SK-N-SH treated with all-trans-retinoic acid at 6 μM for 48 hours (cell line): ENCODE measurements at regions not wholly inside any gene's neighbourhood (a gene's known extent, or its start where the extent isn't known, plus 50 kb on each side); places are given as distances from the start of the nearest gene placed in this dataset.

Source experiments
- ATAC-seq: fragments of 200-7000 bp; cut with Tn5 transposase; 3 replicates; pipeline ENCODE4 v1.9.1; 2020; ENCODE audit warnings: mild to moderate bottlenecking, moderate library complexity
- ARNTL ChIP-seq: fragments of 450-650 bp; formaldehyde crosslinking; IDR thresholded peaks from 2 replicates; pipeline ENCODE4 v1.5.0; 2020; ENCODE audit warnings: low read depth, mild to moderate bottlenecking, moderate library complexity, borderline replicate concordance
- BACH2 ChIP-seq: fragments of 250-450 bp; sonication (Bioruptor Pico); IDR thresholded peaks from 2 replicates; pipeline ENCODE4 v1.9.0; 2021; ENCODE audit warnings: mild to moderate bottlenecking, borderline replicate concordance
- CREB5 ChIP-seq: fragments of 250-450 bp; sonication (Bioruptor Pico); IDR thresholded peaks from 2 replicates; pipeline ENCODE4 v1.5.1; 2020; ENCODE audit warnings: low read depth, mild to moderate bottlenecking, moderate library complexity
- CSDC2 ChIP-seq: fragments of 250-450 bp; sonication (Bioruptor Pico); IDR thresholded peaks from 2 replicates; pipeline ENCODE4 v1.5.0; 2020; ENCODE audit warnings: mild to moderate bottlenecking, moderate library complexity
- CSRNP3 ChIP-seq: fragments of 250-450 bp; sonication (Bioruptor Pico); IDR thresholded peaks from 2 replicates; pipeline ENCODE4 v1.5.1; 2021; ENCODE audit warnings: mild to moderate bottlenecking, moderate library complexity
- ESRRG ChIP-seq: fragments of 250-450 bp; sonication (Bioruptor Pico); IDR thresholded peaks from 2 replicates; pipeline ENCODE4 v1.6.1; 2021; ENCODE audit warnings: mild to moderate bottlenecking
- GLIS3 ChIP-seq: fragments of 250-450 bp; sonication (Bioruptor Pico); IDR thresholded peaks from 2 replicates; pipeline ENCODE4 v1.5.0; 2020; ENCODE audit warnings: mild to moderate bottlenecking, moderate library complexity
- ISL1 ChIP-seq: fragments of 250-450 bp; sonication (Bioruptor Pico); IDR thresholded peaks from 2 replicates; pipeline ENCODE4 v2.1.2; 2022; ENCODE audit warnings: mild to moderate bottlenecking, moderate library complexity
- PATZ1 ChIP-seq: fragments of 250-450 bp; sonication (Bioruptor Pico); IDR thresholded peaks from 2 replicates; pipeline ENCODE4 v1.8.0; 2020; ENCODE audit warnings: mild to moderate bottlenecking, moderate library complexity, borderline replicate concordance
- PPARA ChIP-seq: fragments of 250-450 bp; sonication (Bioruptor Pico); IDR thresholded peaks from 2 replicates; pipeline ENCODE4 v1.5.0; 2020; ENCODE audit warnings: mild to moderate bottlenecking, borderline replicate concordance
- RARB ChIP-seq: fragments of 250-450 bp; sonication (Bioruptor Pico); IDR thresholded peaks from 2 replicates; pipeline ENCODE4 v1.8.0; 2021; ENCODE audit warnings: mild to moderate bottlenecking, moderate library complexity
- SNAI2 ChIP-seq: fragments of 250-450 bp; sonication (Bioruptor Pico); IDR thresholded peaks from 2 replicates; pipeline ENCODE4 v1.5.0; 2020; ENCODE audit warnings: mild to moderate bottlenecking, moderate library complexity
- TCF4 ChIP-seq: fragments of 250-450 bp; sonication (Bioruptor Pico); IDR thresholded peaks from 2 replicates; pipeline ENCODE4 v1.8.0; 2021; ENCODE audit warnings: mild to moderate bottlenecking, moderate library complexity, borderline replicate concordance
- TOX ChIP-seq: fragments of 250-450 bp; sonication (Bioruptor Pico); IDR thresholded peaks from 2 replicates; pipeline ENCODE4 v1.8.0; 2021; ENCODE audit warnings: mild to moderate bottlenecking, moderate library complexity, borderline replicate concordance
- ZC3H10 ChIP-seq: fragments of 250-450 bp; sonication (Bioruptor Pico); IDR thresholded peaks from 2 replicates; pipeline ENCODE4 v1.5.1; 2021; ENCODE audit warnings: mild to moderate bottlenecking, moderate library complexity
- ZFP3 ChIP-seq: fragments of 250-450 bp; sonication (Bioruptor Pico); IDR thresholded peaks from 2 replicates; pipeline ENCODE4 v1.5.0; 2020; ENCODE audit warnings: mild to moderate bottlenecking, moderate library complexity
- ZFP30 ChIP-seq: fragments of 450-650 bp; formaldehyde crosslinking; IDR thresholded peaks from 2 replicates; pipeline ENCODE4 v1.5.0; 2022; ENCODE audit warnings: mild to moderate bottlenecking, moderate library complexity
- ZNF565 ChIP-seq: fragments of 450-650 bp; formaldehyde crosslinking; conservative IDR thresholded peaks from 2 replicates; pipeline ENCODE4 v1.5.0; 2020; ENCODE audit warnings: low read depth, mild to moderate bottlenecking, moderate library complexity
- ZNF70 ChIP-seq: fragments of 450-650 bp; formaldehyde crosslinking; IDR thresholded peaks from 2 replicates; pipeline ENCODE4 v1.5.0; 2020; ENCODE audit warnings: mild to moderate bottlenecking, moderate library complexity
- ZNF8 ChIP-seq: fragments of 450-650 bp; formaldehyde crosslinking; IDR thresholded peaks from 2 replicates; pipeline ENCODE4 v1.5.0; 2020; ENCODE audit warnings: mild to moderate bottlenecking, moderate library complexity

GRCh38 chr12:77485961-77486854 is 344.5 kb upstream of the NAV3 start:
- TF ChIP-seq GLIS3 (CRISPR knock-in tag), result no peak
- no peak for TF ChIP-seq ARNTL (CRISPR knock-in tag)
- TF ChIP-seq PPARA (CRISPR knock-in tag), result no peak
- no peak for TF ChIP-seq CREB5 (CRISPR knock-in tag)
- TF ChIP-seq BACH2 (CRISPR knock-in tag), result no peak
- TF ChIP-seq TOX (CRISPR knock-in tag), result no peak
- TF ChIP-seq ZFP30 (CRISPR knock-in tag), result no peak
- no peak for TF ChIP-seq CSRNP3 (CRISPR knock-in tag)
- no peak for TF ChIP-seq ISL1 (CRISPR knock-in tag)
- no peak for TF ChIP-seq ZNF565 (CRISPR knock-in tag)
- TF ChIP-seq ZFP3 (CRISPR knock-in tag), result no peak
- no peak for TF ChIP-seq PATZ1 (CRISPR knock-in tag)
- no peak for TF ChIP-seq RARB (CRISPR knock-in tag)
- no peak for TF ChIP-seq CSDC2 (CRISPR knock-in tag)
- TF ChIP-seq ZNF70 (CRISPR knock-in tag), result no peak
- ATAC-seq, result no peak

GRCh38 chr12:77481687-77482086 is 349.0 kb upstream of the NAV3 start:
- TF ChIP-seq BACH2 (CRISPR knock-in tag) (no peak), PPARA (CRISPR knock-in tag) (no peak)
- ATAC-seq, result no peak

- ATAC-seq, result no peak
- TF ChIP-seq TCF4 (CRISPR knock-in tag), result no peak
- TF ChIP-seq GLIS3 (CRISPR knock-in tag), result no peak
- no peak for TF ChIP-seq CSDC2 (CRISPR knock-in tag)
- TF ChIP-seq ZNF565 (CRISPR knock-in tag), result no peak
- TF ChIP-seq, all 23 proteins: peak for 0
Observed at GRCh38 chr12:77477907-77478533, 352.7 kb upstream of the NAV3 start.

- TF ChIP-seq SNAI2 (CRISPR knock-in tag), result no peak
- no peak for TF ChIP-seq TOX (CRISPR knock-in tag)
- no peak for TF ChIP-seq ZFP3 (CRISPR knock-in tag)
- ATAC-seq, result no peak
Observed at GRCh38 chr12:77471801-77472200, 358.9 kb upstream of the NAV3 start.

- peak; percentile 51 for ATAC-seq
Observed at GRCh38 chr12:77469578-77470333, 360.9 kb upstream of the NAV3 start.

More at GRCh38 chr12:77469578-77470333, 360.9 kb upstream of the NAV3 start:
- TF ChIP-seq ISL1 (CRISPR knock-in tag) (no peak), ZNF70 (CRISPR knock-in tag) (no peak), ZNF565 (CRISPR knock-in tag) (no peak), ZFP3 (CRISPR knock-in tag) (no peak), GLIS3 (CRISPR knock-in tag) (no peak), ZC3H10 (CRISPR knock-in tag) (no peak), PATZ1 (CRISPR knock-in tag) (no peak), ESRRG (no peak), PPARA (CRISPR knock-in tag) (no peak), ZNF8 (CRISPR knock-in tag) (no peak), SNAI2 (CRISPR knock-in tag) (no peak)
